Epithelial cell of proximal tubule (primary cell): ENCODE measurements at regions not wholly inside any gene's neighbourhood (a gene's known extent, or its start where the extent isn't known, plus 50 kb on each side); places are given as distances from the start of the nearest gene placed in this dataset.
"Not testable (repeated sequence)": the region's sequence is repeated elsewhere in the genome, so short reads cannot be mapped to it uniquely, and the experiment has no call there.

Source experiments
- DNase-seq: peaks from one replicate; pipeline ENCODE4 v3.0.0-alpha.2; 2011; ENCODE audit warnings: low read depth
- H3K4me3 ChIP-seq: 2 replicates; pipeline ENCODE4 v1.5.1; 2011; ENCODE audit warnings: low read depth, mild to moderate bottlenecking, low read length
- TF ChIP-seq, protein P1 (sequence below): conservative IDR thresholded peaks from 2 replicates; pipeline ENCODE4 v1.5.1; 2012; ENCODE audit warnings: low read depth, mild to moderate bottlenecking, low read length

GRCh38 chr2:60353406-60353800, 200.1 kb downstream of the BCL11A start:
- H3K4me3 ChIP-seq: no peak overlapping the region
- no peak for DNase-seq
- TF ChIP-seq, protein P1, sequence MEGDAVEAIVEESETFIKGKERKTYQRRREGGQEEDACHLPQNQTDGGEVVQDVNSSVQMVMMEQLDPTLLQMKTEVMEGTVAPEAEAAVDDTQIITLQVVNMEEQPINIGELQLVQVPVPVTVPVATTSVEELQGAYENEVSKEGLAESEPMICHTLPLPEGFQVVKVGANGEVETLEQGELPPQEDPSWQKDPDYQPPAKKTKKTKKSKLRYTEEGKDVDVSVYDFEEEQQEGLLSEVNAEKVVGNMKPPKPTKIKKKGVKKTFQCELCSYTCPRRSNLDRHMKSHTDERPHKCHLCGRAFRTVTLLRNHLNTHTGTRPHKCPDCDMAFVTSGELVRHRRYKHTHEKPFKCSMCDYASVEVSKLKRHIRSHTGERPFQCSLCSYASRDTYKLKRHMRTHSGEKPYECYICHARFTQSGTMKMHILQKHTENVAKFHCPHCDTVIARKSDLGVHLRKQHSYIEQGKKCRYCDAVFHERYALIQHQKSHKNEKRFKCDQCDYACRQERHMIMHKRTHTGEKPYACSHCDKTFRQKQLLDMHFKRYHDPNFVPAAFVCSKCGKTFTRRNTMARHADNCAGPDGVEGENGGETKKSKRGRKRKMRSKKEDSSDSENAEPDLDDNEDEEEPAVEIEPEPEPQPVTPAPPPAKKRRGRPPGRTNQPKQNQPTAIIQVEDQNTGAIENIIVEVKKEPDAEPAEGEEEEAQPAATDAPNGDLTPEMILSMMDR: no peak

GRCh38 chr2:60352491-60353405, 200.7 kb downstream of the BCL11A start:
- H3K4me3 ChIP-seq: no peak overlapping the region
- TF ChIP-seq, protein P1: no peak
- DNase-seq: no peak

DNA sequence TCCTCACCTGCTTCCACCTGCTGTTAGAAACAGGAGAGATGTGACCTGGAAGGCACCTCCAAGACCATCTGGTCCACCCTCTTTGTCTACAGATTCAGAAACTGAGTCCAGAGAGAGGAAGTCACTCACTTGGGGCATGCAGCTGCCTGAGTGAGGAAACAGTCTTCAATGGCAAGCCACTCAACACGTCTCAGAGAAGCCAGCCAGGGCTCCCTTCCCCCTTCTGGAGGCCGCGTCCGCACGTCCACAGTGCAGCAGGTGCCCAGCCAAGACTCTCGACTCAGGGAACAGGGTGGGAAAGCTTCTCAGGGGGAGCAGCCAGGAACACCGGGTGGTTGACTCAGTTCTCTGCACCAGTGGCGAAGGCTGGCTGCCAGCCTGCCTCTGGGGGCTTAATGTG, 201.7 kb downstream of the BCL11A start:
- no peak overlapping the region for H3K4me3 ChIP-seq
- no peak for DNase-seq
- TF ChIP-seq, protein P1: no peak

- H3K4me3 ChIP-seq: no peak overlapping the region
- no peak for DNase-seq
- TF ChIP-seq, protein P1: no peak
Measured at GRCh38 chr2:60351321-60351720, 202.1 kb downstream of the BCL11A start.

GRCh38 chr2:60350791-60351190, 202.7 kb downstream of the BCL11A start:
- no peak overlapping the region for H3K4me3 ChIP-seq
- TF ChIP-seq, protein P1: no peak
- DNase-seq: no peak

DNA sequence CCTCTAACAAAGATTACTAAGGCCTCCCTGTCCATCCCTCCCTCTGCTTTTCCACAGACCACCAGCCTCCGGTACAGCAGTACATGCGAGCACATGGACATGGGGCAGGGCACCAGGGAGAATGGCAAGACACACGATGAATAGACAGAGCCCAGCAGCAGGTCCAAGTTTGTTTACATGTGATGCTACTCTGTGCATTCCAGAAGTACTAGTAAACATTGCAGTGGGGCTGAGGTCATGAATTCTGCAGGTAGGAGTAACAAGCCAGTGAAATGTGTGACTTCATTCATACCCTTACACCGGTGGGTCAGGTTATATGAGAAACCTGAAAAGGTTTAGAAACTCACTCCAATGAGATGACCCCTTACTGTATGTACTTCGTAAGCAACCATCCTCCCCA, 205.7 kb downstream of the BCL11A start:
- TF ChIP-seq, protein P1: no peak
- no peak overlapping the region for H3K4me3 ChIP-seq
- DNase-seq: no peak

- H3K4me3 ChIP-seq, DNase-seq: not testable (repeated sequence)
Measured at GRCh38 chr2:60342491-60342890, 211.0 kb downstream of the BCL11A start.
